HG02870 (cell line): ENCODE measurements at regions not wholly inside any gene's neighbourhood (a gene's known extent, or its start where the extent isn't known, plus 50 kb on each side); places are given as distances from the start of the nearest gene placed in this dataset.

Source experiments
- ATAC-seq: cut with Tn5 transposase; IDR thresholded peaks from one replicate; pipeline ENCODE4 v1.9.1; 2021; ENCODE audit warnings: mild to moderate bottlenecking, moderate library complexity; ENCODE audit not compliant: unreplicated experiment

DNA sequence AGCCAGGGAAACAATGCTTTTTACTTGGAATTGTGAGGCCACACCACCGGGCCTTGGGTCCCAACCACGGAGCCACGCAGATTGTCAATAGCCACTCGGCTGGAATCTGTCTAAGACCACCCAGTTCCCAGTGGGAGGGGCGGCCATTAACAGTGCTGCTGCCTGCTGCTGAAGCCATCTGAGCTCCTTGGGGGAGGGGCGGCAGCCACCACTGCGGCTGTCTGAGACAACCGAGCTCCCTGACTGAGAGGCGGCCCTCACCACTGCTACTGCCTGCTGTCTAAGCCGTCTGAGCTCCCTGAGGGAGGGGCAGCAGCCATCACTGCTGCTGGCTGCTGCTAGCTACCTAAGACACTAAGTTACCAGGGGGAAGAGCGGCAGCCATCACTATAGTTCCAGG, 64.3 kb downstream of the DMRTA2 start:
- no peak for ATAC-seq

DNA sequence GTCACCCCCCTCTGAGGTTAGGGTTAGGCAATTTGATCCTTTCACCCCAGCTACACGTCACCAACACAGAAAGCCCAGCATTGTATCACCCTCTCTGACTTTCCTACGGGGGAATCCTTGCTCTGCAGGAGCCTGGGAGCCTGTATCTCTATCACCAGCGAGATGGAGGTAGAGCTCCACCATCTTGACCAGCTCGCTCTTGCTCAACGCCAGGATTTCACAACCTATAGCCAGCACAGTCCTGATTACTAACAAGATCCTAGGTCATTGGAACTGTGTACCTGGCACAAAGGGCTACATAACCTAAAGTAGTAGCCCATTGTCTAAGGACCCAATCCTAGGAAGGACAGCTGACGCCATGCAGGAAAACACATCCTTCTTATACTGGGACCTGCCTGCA, 66.1 kb downstream of the DMRTA2 start:
- ATAC-seq = no peak

DNA sequence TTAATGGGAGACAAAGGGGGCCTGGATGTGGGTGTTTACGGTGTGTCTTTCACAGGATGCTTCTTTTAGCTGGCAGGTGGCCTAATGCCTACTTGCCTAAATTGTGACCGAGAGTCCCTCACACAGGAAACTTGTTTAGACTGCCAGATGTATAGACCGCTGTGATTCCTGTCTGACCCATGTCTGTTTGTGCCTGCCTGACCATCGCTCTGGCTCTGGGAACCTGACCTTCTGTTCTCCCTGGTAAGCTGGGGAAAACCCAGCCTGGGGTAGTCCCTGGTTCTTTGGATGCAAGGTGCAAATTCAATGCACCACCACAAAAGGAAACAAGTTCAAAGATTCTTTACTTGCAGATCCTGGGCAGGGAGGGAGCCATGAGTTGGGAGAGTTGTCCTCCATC, 68.4 kb downstream of the DMRTA2 start:
- no peak for ATAC-seq

DNA sequence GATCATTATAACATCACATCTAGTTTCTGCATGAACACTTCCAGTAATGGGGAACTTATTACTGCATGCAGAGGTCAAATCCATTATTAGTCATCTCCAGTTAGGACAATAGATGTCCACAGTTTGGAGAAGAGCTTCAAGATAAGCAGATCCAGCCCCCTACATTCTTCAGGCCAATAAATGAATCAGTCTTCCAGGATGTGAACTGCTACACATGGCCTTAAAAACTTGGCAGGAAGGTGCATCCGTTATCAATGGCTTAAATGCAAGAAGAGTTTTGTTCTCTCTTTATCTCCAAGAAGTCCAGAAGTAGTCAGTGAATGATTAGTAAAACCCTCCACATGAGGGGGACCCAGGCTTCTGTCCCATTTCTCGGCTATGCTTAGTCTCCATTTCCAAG, 70.8 kb downstream of the DMRTA2 start:
- no peak for ATAC-seq

DNA sequence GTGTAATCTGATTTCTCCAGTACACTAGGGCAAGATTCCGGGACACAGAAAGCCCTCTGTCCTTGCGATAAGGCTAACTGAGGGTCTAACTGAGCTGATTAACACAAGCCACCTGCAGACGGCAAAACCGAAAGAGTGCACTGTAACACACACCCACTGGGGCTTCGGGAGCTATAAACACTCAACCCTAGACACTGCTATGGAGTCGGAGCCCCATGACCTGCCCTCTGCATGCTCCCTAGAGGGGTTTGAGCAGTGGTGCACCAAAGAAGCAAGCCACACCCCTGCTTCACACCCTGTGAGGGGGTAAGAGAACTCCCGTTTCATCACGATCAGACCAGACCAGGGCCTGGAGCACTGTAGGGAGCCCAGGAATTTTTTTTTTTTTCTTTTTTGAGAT, 72.4 kb downstream of the DMRTA2 start:
- no peak for ATAC-seq

DNA sequence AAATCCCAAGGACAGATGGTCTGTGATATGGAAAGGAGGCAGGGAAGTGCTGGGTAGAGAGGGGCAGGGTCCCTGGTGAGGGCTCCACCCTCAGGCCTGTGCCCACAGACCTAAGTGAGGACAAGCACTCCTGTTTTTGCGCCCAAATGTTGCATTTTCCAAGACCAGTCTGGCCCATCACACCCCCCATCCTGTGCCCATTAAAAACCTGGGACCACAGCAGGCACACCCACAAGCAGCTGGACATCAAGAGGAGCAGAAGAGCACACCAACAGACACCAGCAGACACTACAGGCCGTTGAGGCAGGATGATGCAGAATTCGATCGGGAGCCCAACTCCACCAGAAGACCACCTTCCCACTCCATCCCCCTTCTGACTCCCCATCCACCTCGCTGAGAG, 72.8 kb downstream of the DMRTA2 start:
- no peak for ATAC-seq

DNA sequence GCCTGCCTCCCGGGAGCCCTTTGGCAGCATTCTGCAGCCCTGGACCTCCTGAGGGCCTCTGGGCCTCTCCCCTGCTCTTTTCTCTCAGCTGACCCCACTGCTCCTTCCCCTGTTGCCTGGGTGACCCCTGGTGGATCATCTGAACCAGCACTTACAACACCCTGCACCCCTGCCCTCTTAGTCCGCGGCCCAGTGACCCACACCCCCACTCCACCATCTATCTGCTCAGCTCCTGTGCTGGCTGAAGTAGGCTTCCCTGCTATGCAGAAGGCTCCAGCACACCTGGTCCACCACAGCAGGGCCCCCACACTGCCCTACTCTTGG, 74.0 kb downstream of the DMRTA2 start:
- no peak for ATAC-seq

DNA sequence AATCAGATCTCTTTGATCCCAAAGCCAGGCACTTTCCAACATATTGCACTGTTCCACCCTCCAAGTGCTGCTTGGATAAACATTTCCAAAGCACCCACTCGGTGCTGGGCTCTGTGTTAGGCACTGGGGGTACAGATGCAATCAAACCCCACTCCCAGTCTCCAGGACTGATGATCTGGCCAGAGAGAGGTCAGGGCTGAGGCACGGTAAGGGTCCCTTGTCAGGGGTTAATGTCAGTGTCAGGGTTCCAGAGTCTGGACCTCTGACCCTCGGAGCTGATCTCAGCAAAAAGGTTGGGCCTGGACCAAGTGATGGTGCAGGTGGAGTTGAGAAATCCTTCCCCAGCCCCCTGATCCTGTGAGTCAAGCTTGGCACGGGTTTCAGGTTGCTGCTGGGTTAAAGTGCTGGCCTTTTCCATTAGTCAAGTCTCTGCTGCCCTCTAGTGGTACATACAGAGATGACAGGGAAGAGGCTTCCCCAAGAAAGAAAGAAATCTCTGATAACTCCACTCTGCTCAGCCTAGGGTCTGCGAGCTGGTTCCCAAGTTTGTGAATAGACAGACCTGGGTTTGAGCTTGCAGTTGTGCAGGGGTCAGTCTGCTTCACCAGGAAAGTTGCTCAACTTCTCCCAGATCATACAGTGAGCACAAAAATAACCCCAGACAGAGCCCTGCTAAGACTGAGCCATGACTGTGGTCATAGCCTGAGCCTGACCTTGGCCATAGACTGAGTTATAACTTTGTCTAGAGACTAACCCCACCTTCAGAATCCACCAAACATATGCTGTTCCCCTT, 74.6 kb downstream of the DMRTA2 start:
- no peak for ATAC-seq

DNA sequence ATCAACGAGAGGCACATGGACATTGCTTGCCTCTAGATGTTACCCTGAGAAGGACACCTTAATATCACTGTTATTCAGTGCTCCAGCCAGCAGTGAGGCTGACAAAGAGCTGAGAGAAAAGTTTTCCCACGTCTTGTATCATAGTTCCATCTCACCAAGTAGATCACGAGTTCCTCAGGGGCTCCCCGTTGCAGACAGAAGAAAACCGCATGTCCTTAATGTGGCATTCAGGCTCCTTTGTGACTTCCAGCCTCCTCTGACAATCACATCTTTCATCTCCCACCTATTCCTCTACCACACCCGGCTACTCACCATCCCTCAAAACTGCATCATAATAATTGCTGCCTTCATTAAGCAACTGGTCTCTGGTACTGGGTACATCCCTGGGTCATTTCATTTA, 75.3 kb downstream of the DMRTA2 start:
- no peak for ATAC-seq

DNA sequence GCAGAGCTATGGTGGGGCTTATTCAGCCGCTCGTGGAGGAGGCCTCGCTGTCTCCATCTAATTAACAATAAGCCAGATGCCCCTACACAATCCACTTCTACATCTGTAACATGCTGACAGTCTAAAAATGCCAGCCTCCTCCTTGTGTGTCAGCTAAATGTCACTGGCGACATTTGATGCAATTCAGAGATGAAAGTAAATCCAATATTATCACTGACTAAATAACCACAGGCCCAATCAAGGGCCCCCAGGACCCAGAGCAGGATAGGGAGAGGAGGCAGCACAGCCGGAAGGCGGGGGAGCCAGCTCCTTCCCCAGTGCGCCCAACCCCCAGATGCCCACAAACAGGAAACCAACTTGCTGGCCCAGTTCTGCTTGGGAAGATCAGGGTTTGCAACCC, 76.6 kb downstream of the DMRTA2 start:
- no peak for ATAC-seq

DNA sequence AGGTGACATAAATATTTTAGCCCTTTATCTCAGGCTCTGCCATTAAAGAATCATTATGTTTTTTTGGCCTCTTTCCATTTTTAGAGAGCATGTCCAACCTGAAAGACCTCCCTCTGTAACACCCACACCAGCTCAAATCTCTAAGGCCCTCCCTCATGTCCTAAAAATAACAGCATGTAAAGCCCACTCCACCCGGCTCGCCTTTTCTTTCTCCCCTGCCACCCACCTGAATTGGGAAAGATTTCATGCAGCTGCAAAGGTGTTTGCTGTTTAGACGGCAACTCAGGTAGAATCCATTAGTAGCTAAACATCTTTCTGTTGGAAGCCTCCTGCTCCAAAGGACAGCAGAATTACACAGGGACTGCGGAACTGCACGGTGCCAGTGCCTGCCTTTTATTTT, 79.9 kb downstream of the DMRTA2 start:
- ATAC-seq = no peak

DNA sequence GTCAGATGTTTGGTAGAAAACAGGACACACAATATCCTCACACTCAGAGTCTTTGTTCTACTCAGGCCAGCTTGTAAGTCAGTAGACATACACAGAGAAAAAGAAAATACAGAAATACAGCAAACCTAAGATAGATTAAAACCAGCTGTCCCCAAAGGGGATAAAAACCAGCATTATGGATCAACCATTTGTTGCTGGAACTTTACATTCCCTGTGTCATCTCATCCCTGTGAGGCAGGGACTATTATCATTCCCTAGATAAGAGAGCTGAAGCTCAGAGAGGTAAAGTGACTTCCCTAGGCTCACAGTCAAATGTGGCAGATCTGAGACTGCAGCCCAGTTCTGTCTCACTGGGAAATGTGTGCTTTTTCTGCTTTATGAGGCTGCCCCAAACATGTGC, 80.7 kb downstream of the DMRTA2 start:
- ATAC-seq = no peak

DNA sequence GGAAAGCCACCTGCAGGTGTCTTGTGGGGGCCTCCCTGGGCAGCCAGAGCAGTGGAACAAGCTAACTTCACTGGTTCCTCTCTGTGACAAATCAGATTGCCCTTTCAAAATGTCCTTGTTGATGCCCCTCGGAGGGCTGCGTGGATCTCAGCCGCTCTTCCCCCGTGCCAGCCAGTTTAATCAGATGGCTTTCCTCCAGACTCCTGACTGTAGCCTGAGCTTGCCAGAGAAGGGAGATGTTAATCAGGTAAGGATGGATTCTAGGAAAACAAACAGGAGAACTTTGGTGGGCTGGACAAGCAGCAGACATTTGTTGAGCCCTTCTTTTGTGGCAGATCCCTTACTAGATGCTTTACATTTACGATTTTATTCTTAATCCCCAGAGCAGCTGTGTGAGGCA, 88.2 kb downstream of the DMRTA2 start:
- ATAC-seq = no peak

DNA sequence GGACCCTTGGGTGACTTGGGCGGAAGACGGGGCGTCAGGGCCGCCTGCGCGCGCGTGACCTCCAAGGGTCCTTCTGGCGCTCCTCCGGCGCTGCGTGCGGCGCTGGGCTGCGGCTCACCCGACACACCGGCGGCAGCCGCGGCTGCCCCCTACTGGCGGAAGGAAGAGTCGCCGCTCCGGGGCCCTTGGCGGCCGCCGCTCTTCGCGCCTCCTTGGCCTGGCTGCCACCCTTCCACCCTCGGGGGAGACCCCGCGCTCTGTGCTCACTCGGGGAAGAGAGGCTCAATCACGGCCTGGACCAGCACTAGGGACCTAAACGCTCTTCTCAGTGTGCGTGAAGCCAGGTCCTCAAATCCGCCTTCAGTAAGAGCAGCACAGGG, 89.7 kb downstream of the DMRTA2 start:
- peak; percentile 81 for ATAC-seq

DNA sequence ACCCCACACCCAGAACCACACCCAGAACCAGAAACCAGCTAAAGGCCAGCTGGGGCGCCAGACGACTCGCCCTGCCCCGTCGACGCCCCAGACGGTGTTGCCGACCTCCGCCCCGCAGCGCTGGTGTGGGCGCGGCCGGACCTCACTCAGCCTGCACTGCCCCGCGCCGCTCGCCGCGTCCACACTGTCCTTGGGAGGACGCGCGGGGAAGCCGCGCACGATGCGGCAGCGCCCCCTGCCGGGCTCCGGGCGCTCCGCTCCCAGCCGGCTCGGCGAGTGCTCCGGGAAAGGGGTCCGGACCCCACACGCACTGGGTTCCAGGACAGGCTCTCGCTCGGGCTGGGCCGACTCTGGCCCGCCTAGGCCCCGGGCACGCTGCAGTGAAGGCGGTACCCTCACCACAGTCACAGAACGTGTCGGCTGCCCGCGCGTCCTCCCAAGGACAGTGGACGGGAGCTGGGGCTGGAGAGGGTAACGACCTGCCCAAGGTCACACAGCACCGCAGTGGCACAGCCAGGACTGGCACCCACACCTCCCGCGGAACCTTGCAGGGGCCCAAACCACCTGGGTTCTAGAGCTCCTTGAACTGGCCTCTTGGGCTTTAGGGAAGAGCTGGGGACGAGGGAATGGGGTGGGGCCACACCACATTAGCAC, 90.2 kb downstream of the DMRTA2 start:
- peak; percentile 51 for ATAC-seq

DNA sequence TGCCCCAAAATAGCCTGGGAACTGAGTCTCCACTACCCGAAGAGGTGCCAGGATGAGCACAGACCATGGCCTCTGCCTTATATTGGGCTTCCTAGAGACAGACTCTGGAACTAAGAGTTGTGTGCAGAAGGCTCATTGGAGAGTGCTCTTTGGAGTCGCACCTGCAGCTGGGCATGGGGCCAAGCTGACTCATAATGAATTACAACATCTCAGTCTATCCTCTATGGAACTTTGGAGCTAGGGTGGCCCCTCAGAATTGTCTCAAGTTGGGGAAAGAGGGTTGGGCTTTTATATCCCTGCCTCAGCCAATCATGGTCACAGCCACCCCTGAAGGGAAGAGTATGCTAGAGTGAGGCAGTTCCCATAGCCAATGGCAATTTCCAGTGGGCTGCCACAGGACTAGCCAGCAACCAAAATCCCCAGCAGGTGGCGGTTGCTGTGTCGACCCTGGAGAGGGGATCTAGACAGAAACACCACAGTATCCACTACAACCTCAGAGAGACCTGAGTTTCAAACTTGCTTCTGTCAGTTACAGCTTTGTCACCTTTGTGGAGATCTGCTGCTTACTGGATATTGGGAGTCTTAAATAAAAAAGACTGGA, 93.8 kb downstream of the DMRTA2 start:
- ATAC-seq = no peak

DNA sequence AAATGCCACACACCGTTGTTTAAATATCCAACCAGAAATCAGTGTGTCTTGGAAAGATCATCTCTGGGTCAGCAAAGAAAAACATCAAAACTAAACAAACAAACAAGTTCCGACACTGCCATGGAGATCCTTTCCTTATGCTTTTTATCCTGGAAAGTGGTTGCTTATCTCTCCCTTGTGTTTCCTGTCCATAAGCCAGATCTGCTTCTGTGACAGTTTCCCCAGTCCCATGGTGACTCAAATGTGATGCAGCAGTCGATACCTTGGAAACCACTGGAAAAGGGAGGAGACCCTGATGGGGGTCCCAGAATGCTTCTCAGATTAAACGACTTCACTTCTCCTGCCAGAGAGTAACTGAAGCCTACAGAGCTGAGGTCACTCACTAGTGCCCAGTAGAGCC, 94.7 kb downstream of the DMRTA2 start:
- no peak for ATAC-seq

DNA sequence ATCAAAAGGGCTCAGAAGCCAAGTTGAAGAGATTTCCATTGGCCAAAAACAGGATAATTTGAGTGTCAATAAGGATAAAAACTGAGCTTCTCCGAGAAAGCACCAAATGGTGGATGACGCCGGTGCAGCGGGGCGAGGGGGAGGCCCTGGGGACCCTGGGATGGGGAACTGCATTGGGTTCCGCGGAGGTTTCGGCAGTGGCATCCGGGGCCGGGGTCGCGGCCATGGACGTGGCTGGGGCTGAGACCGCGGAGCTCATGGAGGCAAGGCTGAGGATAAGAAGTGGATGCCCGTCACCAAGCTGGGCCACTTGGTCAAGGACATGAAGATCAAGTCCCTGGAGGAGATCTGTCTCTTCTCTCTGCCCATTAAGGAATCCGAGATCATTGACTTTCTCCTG, 97.2 kb downstream of the DMRTA2 start:
- no peak for ATAC-seq

DNA sequence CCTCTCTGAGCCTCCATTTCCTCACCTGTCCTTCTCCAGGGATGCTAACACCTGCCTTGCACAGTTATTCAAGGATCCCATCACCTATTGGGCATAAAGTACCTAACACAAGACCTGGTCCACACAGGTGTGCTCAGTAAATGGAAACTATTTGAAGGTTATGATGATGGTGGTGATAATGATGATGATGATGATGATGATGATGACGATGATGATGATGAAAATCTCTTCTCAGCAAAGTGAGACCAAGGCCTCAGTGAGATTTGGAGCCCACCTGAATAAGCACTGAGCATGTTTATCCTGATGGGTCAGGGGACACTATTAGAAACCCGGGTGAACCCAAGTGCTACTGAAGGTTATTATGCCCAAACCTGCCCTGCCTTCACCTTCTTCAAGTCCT, 100.7 kb downstream of the DMRTA2 start:
- no peak for ATAC-seq

DNA sequence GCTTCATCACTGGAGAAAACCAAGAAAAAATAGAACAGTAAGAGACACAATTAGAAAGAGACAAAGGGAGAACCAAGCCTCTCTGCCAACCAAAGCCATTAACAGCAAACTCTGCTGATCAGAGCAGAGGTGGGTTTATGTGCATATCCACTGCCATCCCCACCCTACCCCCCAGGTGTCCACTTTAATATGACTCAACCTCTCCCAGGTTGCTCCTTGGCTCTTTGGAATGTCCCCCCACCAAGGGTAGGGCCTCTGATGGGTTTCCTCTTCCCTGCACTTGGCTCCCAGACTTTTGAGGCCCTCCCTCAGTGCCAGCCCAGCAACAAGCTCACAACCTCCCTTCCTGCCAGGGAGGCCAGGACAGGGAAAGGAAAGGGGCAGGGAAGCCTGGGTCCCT, 104.8 kb downstream of the DMRTA2 start:
- ATAC-seq = no peak

DNA sequence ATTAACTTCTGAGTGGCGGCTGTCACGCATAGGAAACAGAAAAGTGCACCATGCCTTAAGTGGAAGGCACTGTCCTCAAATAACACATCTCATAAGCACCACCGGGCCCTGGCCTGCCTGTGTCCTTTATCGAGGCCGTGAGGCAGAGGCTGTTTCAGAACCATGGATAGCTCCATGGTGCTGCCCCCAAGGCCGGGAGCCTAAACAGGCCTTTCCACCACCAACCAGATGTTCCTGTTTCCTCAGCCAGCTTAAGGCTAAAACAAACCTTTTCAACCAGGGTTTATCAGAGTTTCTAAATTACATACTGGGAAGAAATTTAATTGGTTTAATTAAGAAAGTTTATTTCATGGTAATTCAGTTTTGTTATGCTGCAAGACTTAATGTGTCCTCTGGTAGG, 114.4 kb downstream of the DMRTA2 start:
- no peak for ATAC-seq

DNA sequence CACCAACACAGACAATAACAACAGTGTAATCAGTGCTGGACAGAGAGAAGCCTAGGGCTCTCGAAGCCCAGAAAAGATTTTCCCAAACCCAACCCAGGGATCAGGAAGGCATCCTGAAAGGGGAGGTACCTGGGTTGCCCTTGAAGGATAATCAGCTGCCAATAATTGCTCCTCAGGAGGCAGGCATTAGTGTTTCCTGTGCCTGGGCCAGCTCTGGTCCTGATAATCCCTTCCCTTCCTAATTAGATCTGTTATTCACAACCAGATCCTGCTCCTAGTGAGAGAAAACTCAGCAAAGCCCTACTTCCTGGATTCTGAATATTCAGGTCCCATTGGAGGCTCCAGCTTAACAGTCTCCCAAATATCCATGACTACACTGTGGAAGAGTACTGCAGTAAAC, 117.4 kb downstream of the DMRTA2 start:
- no peak for ATAC-seq

DNA sequence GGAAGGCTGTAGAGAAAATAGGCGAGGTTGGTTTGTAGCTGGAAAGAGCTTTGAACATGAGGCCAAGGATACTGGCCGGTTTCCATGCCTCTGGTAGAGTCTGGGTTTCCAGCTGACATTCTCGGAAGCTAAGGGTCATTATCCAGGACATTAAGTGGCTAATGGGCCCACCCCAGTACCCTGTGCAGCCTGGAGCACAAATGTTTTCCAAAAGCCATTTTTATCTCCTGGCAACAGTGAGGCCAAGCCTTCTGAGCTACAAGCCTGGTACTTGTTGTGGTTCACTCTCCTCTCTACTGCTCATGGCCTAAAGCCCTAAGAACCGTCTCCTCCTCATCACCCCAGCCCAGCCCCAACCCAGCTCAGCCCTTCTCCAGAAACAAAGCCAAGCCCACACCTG, 122.9 kb downstream of the DMRTA2 start:
- no peak for ATAC-seq
